Lung (tissue), 11 donors: ENCODE measurements at regions not wholly inside any gene's neighbourhood (a gene's known extent, or its start where the extent isn't known, plus 50 kb on each side); places are given as distances from the start of the nearest gene placed in this dataset.

Experiments
- ATAC-seq: fragments of 200-7000 bp; cut with Tn5 transposase; one replicate; pipeline ENCODE4 v1.9.1; 2020; ENCODE audit warnings: moderate number of reproducible peaks; ENCODE audit not compliant: insufficient read depth, low FRiP score
- DNase-seq, 3 donors: peaks; one replicate each; pipeline ENCODE4 v3.0.0-alpha.2; 2013 to 2017
- H3K27ac ChIP-seq, 2 donors: one replicate each; pipeline ENCODE4 v1.5.1; 2013; ENCODE audit warnings: mild to moderate bottlenecking in 2 of 2, moderate library complexity in 2 of 2, control low read depth in 1 of 2, inconsistent platforms in 1 of 2, low read depth in 1 of 2, low read length in 1 of 2
- H3K27me3 ChIP-seq, 3 donors: one replicate each; pipeline ENCODE4 v1.5.1; 2013; ENCODE audit warnings: low read length in 2 of 3; ENCODE audit not compliant: control insufficient read depth in 3 of 3, insufficient read depth in 3 of 3
- H3K36me3 ChIP-seq, 4 donors: one replicate each; pipeline ENCODE4 v1.5.1; 2013; ENCODE audit warnings: low read length in 4 of 4, mild to moderate bottlenecking in 1 of 4, moderate library complexity in 1 of 4; ENCODE audit not compliant: control insufficient read depth in 4 of 4, insufficient read depth in 4 of 4
- H3K4me1 ChIP-seq, 5 donors: one replicate each; pipeline ENCODE4 v1.5.1; 2013; ENCODE audit warnings: low read length in 5 of 5, mild to moderate bottlenecking in 2 of 5, moderate library complexity in 1 of 5; ENCODE audit not compliant: control insufficient read depth in 5 of 5, insufficient read depth in 5 of 5
- H3K4me3 ChIP-seq: one replicate; pipeline ENCODE4 v1.5.1; 2013; ENCODE audit warnings: mild to moderate bottlenecking, control low read depth, moderate library complexity
- H3K9ac ChIP-seq, 2 donors: one replicate each; pipeline ENCODE4 v1.5.1; 2013; ENCODE audit warnings: low read length in 2 of 2, control low read depth in 1 of 2; ENCODE audit not compliant: insufficient read depth in 1 of 2
- H3K9me3 ChIP-seq, 4 donors: one replicate each; pipeline ENCODE4 v1.5.1; 2013; ENCODE audit warnings: low read length in 3 of 4, mild to moderate bottlenecking in 1 of 4, moderate library complexity in 1 of 4; ENCODE audit not compliant: control insufficient read depth in 4 of 4, insufficient read depth in 3 of 4
- CTCF ChIP-seq: IDR thresholded peaks from 2 replicates; pipeline ENCODE4 v1.5.1; 2012; ENCODE audit warnings: mild to moderate bottlenecking; ENCODE audit errors: control extremely low read depth, extremely low read depth
- WGBS, 2 donors: extraction: QIAGEN DNeasy Blood & Tissue Kit; methylation state at CpG; one replicate each; pipeline ENCODE4 v1.1.7; 2013; 5-methylcytosine and 5-hydroxymethylcytosine counted together
- donor health status: control.
- donor health status: control.
- donor health status: Bipolar disorder and iron deficiency.
- donor health status: healthy.
- donor health status: DM: yes; HTN: yes; CAD: no.

- Histone ChIP-seq H3K9me3 (no peaks in the 10 kb centered on the region), H3K27ac (no peak overlapping the region), H3K4me3 (no peak overlapping the region), H3K27me3 (no peaks in the 10 kb centered on the region), H3K4me1 (peaks cover 0 to 35% (median 7%) of the 10 kb centered on the region in 5 donors), H3K9ac (no peak overlapping the region), H3K36me3 (peaks cover 0 to 13% (median 0%) of the 10 kb centered on the region in 4 donors)
- ATAC-seq (no peak), DNase-seq (no peak)
- WGBS, 2 donors = 74 to 85% methylated on average over 6 of the region's 6 CpGs
- no peak for TF ChIP-seq CTCF
These were observed 123.0 kb downstream of the LYPLAL1 start for GRCh38 chr1:219296430-219297355.

DNA sequence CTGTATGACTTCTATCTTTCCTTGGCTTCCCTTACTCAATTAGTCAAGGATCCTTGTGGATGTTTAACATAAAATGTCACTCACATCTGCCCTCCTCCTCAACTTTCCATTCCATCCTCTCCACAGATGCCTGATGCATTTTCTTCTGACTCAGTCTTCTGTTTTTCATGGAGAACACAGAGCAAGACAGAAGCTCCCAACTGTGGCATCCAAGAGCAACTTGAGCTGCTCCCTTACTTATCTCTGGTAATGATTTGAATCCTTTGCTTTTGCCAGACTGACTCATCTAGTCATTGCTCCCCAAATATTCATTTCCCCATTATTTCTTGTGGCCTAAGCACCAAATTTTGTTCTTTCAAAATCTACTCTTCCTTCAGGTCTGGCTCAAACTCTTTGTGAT is 120.6 kb downstream of the LYPLAL1 start:
- Histone ChIP-seq H3K9me3 (no peaks in the 10 kb centered on the region), H3K4me3 (no peak overlapping the region), H3K9ac (no peak overlapping the region), H3K4me1 (peaks cover 0 to 38% (median 7%) of the 10 kb centered on the region in 5 donors), H3K27me3 (no peaks in the 10 kb centered on the region), H3K36me3 (peaks cover 0 to 13% (median 0%) of the 10 kb centered on the region in 4 donors), H3K27ac (no peak overlapping the region)
- ATAC-seq = no peak
- TF ChIP-seq CTCF = no peak
- no peak for DNase-seq

- H3K9me3 ChIP-seq = no peaks in the 10 kb centered on the region
- peaks cover 0 to 31% (median 7%) of the 10 kb centered on the region in 5 donors for H3K4me1 ChIP-seq
- H3K9ac ChIP-seq = no peak overlapping the region
- 59 to 70% methylated on average over 3 of the region's 3 CpGs for WGBS, 2 donors
- H3K36me3 ChIP-seq = peaks cover 0 to 13% (median 0%) of the 10 kb centered on the region in 4 donors
- TF ChIP-seq CTCF = no peak
- H3K4me3 ChIP-seq = no peak overlapping the region
- no peak overlapping the region for H3K27ac ChIP-seq
- ATAC-seq = no peak
- peak in 2 of 3 donors; percentile 92 to 95 for DNase-seq
- H3K27me3 ChIP-seq = no peaks in the 10 kb centered on the region
These were observed 119.7 kb downstream of the LYPLAL1 start for GRCh38 chr1:219293410-219293809.
